GM18861 (cell line): ENCODE measurements at regions not wholly inside any gene's neighbourhood (a gene's known extent, or its start where the extent isn't known, plus 50 kb on each side); places are given as distances from the start of the nearest gene placed in this dataset.
"Not testable (repeated sequence)": the region's sequence is repeated elsewhere in the genome, so short reads cannot be mapped to it uniquely, and the experiment has no call there.

Source experiments
- ATAC-seq: cut with Tn5 transposase; IDR thresholded peaks from one replicate; pipeline ENCODE4 v1.9.1; 2021; ENCODE audit not compliant: unreplicated experiment

DNA sequence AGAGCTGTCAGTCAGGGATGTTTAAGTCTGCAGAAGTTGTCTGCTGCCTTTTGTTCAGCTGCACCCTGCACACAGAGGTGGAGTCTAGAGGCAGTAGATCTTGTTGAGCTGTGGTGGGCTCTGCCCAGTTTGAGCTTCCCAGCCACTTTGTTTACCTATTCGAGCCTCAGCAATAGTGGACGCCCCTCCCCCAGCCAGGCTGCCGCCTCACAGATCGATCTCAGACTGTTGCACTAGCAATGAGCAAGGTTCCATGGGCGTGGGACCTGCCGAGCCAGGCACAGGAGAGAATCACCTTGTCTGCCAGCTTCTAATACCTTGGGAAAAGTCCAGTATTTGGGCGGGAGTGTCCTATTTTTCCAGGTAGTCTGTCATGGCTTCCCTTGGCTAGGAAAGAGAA lies 225.1 kb upstream of the RASA1 start:
- no peak for ATAC-seq

- ATAC-seq: no peak
These were observed 219.5 kb upstream of the RASA1 start for GRCh38 chr5:87048156-87048555.

DNA sequence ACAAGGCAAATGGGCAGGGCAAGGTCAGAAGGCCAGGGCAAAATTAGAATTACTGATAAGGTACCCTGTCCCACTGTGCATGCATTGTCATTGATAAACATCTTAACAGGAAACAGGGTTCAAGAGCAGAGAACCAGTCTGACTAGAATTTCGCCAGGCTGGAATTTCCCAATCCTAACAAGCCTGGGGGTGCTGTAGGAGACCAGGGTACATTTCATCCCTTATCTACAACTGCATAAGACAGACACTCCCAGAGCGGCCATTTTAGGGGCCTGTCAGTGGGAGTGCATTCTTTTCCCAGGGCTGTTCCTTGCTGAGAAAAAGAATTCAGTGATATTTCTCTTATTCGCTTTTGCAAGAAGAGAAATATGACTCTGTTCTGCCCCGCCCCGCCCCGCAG lies 218.7 kb upstream of the RASA1 start:
- ATAC-seq: not testable (repeated sequence)

DNA sequence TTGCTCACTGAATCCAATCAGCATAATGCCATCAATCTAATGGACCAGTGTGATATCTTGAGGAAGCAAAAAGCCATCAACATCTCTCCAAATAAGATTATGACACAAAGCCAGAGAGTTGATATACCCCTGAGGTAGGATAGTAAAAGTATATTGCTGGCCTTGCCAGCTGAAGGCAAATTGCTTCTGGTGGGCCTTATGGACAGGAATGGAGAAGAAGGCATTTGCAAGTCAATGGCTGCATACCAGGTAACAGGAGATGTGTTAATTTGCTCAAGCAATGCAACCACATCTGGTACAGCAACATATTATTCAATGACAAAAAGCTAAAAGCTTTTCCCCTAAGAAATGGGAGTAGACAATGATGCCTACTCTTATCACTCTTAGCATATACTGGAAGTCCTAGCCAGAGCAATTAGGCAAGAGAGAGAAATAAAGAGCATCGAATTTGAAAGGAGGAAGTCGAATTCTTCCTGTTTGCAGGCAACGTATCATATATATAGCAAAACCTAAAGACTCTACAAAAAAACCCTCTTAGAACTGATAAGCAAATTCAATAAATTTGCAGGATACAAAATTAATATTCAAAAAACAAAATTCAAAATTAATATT lies 216.1 kb upstream of the RASA1 start:
- ATAC-seq: no peak

DNA sequence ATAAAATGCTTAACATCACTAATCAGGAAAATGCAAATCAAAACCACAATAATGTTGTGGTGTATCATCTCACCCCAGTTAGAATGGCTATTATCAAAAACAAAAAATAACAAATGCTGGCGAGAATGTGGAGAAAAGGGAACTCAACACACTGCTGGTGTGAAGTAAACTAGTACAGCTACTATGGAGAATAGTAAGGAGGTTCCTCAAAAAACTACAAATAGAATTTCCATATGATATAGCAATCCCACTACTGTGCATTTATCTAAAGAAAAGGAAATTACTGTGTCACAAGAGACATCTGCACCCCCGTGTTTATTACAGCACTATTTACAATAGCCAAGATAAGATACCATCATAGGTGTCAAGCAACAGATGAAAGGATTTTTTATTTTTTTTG lies 214.5 kb upstream of the RASA1 start:
- ATAC-seq: no peak

DNA sequence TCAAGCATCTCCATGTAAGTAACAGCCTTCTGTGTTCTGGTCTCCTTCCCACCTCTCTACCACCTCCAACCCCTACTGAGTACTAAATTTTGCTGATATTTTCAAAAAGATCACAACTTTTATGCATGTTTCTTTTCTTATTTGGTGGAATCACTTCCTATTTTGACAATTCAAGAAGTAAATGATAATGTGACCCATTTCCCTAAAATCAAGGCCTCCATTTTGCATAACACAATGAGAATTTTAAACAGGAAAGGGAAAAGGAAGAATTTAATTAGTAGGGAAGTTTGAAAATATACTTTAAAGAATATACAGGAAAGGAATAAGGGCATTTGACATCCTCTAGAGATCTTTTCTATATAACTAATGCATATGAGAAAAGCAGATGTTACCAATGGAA lies 212.9 kb upstream of the RASA1 start:
- ATAC-seq: no peak

DNA sequence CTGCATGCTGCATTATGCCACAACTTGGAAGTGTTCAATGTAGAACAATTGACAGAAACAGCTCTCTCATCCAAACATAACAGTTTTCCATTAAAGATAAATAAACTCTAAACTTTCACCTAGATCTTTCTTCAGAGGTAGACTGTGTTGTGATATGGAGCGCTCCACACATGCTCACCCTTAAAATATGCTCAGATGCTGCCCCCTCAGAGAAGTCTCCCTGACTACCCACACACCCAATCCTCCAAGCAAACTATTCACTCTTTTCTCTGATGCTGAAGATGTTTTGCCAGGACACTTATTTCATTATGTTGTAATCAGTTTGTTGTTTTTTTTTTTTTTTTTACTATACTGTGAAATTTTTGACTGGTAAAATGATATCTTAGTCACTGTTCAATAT lies 206.6 kb upstream of the RASA1 start:
- ATAC-seq: no peak

DNA sequence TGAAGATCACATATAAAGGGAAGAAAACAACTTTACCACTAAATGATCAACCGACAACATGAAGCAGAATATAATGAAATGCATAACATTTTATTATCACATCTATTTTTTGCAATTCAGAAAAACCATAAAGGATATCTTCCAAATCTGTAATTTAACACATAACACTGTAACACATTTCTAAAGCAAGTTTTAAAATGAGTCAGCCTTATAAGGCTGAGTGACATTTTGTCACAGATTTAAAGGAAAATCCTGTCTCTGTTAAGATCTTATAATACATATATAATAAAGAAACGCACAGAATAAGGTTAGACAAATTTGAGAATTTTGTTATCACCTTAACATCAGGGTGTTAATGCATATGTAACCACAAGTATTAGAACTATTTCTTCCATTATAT lies 198.4 kb upstream of the RASA1 start:
- no peak for ATAC-seq

DNA sequence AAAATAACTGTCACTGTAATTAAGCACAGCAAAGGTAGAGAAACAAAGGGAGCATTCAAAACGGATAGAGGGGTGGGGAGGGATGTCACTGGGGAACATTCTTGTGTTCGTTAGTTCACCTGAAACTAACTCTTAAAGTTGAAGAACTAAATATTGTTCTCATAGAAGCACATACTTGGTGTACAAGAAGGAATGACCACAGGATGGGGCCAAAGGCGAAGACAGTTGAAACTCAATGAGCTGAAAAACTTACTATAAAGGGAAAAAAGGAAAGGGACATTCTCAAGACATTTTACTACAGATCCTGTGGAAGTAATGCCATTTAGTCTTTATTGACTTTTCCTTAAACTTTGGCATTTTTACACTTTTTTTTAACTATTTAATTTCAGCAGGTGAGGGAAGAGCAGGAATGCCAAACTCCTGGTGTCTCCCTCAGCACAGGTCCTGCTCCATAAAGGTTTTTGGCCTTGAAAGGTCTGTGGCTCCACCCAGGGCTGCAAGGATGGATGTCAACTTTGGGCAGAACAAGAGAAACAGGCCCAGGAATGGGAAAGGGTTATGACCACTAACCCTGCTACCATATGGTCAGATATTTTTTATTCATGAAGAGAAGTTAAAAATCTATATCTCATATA lies 197.6 kb upstream of the RASA1 start:
- ATAC-seq: peak; percentile 53

DNA sequence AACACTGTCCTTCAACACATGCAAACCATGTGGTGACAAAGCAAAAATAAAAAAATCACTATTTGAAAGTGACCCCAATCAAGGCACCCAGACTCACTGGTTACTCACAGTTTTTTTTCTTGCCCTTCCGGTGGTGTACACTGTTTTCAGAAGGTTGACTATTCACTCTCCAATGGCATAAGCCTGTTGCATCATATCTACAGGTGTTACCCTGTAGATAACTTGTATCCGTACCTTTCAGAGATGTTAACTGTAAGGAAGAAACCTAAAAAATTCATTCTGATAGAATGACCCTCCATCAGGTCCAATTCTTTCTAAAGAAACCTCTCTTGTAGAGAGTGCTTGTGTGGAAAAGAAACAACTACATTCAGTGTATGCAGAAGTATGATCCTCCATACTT lies 193.6 kb upstream of the RASA1 start:
- no peak for ATAC-seq

DNA sequence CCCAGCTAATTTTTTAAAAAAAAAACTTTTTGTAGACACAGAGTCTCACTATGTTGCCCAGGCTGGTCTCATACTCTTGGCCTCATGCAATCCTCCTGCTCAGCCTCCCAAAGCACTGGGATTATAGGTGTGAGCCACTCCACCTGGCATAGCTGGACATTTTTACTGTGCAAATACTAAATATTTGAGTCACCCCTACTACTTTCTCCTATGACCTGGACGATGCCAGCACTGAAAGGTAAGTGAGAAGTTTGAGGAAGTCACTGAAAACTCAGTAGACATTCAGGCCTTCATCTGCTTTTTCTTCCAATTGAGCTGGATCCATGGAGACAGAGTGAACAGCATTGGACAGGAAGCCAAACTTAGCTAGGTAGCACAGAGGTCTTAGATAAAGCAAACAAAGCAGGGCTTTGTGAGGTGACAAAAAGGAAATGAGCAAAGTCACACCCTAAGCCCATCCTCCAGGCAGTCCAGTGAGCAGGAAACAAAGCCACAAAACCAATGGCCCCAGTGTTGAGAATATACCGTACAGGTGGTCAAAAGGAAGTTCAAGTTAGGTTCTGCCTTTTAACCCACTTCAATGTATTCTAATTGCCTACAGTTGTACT lies 192.6 kb upstream of the RASA1 start:
- peak; percentile 91 for ATAC-seq

- ATAC-seq: no peak
These were observed 191.3 kb upstream of the RASA1 start for GRCh38 chr5:87076411-87076810.

GRCh38 chr5:87076931-87077330 lies 190.8 kb upstream of the RASA1 start:
- no peak for ATAC-seq

GRCh38 chr5:87079219-87079618 lies 188.5 kb upstream of the RASA1 start:
- no peak for ATAC-seq

DNA sequence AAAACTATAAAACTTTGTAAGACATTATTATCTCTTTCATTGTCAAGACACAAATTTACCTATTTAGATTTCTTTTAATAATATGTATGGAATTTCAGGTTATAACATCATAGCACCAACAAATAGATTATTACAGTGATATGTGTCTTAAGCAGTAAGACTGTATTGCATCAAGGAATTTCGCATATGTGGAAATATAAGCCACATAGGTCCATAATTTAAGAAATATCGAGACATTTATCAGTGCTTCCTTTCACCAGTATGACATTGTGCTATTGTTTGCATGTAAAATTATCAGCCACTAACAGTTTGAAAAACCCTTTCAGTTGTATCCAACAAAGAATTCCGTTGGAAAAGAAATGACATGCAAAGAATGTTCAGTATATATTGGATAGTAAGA lies 186.7 kb upstream of the RASA1 start:
- no peak for ATAC-seq

- peak; percentile 83 for ATAC-seq
These were observed 185.9 kb upstream of the RASA1 start for GRCh38 chr5:87081511-87082372.

GRCh38 chr5:87094347-87094746 lies 173.3 kb upstream of the RASA1 start:
- no peak for ATAC-seq

DNA sequence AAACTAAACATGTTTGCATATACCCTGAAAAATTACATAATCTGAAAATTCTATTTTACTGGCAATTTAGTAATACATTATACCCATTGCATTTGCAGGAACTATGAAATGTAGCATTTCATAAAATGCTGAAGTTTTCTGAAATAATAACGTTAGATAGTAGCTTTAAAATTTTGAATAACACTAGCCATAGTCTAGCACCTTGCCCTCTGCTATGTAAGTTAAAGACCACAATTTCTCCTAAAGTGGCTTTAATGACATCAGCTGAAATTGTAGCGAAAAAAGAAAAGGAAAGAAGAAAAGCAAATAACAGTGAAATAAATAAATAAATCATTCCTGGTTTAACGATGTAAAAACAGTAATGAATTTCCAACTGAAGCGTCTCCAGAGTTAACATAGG lies 172.8 kb upstream of the RASA1 start:
- ATAC-seq: no peak

- no peak for ATAC-seq
These were observed 171.9 kb upstream of the RASA1 start for GRCh38 chr5:87095787-87096186.

DNA sequence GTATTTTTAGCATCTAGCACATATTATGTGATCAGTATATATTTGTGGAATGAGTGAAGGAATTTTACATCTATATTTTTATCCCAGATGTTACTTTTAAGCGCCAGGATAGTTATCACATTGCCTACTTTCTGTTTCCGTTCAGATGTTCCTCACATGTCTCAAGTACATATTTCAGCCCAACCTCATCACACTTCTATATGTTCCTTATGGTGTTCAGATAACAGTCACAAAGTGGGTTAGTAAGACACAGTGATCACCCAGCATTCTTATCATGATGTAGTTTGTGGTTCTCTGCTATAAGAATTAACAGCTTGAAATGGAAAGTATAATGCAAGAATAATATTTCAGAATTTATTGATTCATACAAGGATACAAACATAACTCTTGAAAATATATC lies 170.0 kb upstream of the RASA1 start:
- ATAC-seq: no peak

GRCh38 chr5:87099291-87099839 lies 168.3 kb upstream of the RASA1 start:
- no peak for ATAC-seq

DNA sequence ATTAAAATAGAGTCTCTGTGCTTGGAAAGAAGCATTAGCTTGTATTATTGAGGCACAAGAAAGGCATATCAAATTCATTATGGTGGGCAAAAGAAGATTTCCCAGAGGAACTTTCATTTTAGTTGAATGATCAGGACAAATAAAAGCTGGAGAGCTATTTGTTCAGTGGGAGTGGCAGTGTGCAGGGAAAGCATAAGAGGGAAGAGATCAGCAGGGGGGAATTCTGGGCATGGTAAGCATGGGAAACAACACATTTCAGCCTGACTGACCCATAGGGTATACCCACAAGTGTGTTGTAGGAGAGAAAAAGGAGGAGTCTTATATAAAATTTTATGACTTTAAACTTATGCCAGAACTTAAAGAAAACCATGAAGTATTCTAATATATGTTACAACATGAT lies 167.7 kb upstream of the RASA1 start:
- no peak for ATAC-seq
